ENCODE measurements at regions not wholly inside any gene's neighbourhood (a gene's known extent, or its start where the extent isn't known, plus 50 kb on each side); places are given as distances from the start of the nearest gene placed in this dataset.
A peak's percentile ranks its signal among the peaks of the same experiment; 100 is the strongest.
"Not testable (repeated sequence)": the region's sequence is repeated elsewhere in the genome, so short reads cannot be mapped to it uniquely, and the experiment has no call there.

- DNase-seq (ENCODE audit: low read depth) = no peak
- no peak overlapping the region for H3K4me3 ChIP-seq (ENCODE audit: low read length)
- TF ChIP-seq CTCF (conservative IDR thresholded peaks at IDR 0.05; ENCODE audit: low read depth, low read length) = no peak
Measured at GRCh38 chr3:174477491-174477890, 381.6 kb upstream of the NAALADL2 start.

- no peak for DNase-seq (ENCODE audit: low read depth)
- no peak for TF ChIP-seq CTCF (conservative IDR thresholded peaks at IDR 0.05; ENCODE audit: low read depth, low read length)
- no peak overlapping the region for H3K4me3 ChIP-seq (ENCODE audit: low read length)
Measured at GRCh38 chr3:174480767-174481166, 378.4 kb upstream of the NAALADL2 start.

- DNase-seq (ENCODE audit: low read depth) = no peak
- no peak for TF ChIP-seq CTCF (conservative IDR thresholded peaks at IDR 0.05; ENCODE audit: low read depth, low read length)
- H3K4me3 ChIP-seq (ENCODE audit: low read length) = no peak overlapping the region
Measured at GRCh38 chr3:174482541-174482940, 376.6 kb upstream of the NAALADL2 start.

GRCh38 chr3:174483254-174483653 is 375.9 kb upstream of the NAALADL2 start:
- TF ChIP-seq CTCF (conservative IDR thresholded peaks at IDR 0.05; ENCODE audit: low read depth, low read length) = no peak
- no peak overlapping the region for H3K4me3 ChIP-seq (ENCODE audit: low read length)
- DNase-seq (ENCODE audit: low read depth) = no peak

GRCh38 chr3:174483856-174484255 is 375.3 kb upstream of the NAALADL2 start:
- not testable (repeated sequence) for H3K4me3 ChIP-seq (ENCODE audit: low read length); DNase-seq (ENCODE audit: low read depth)

GRCh38 chr3:174488527-174488926 is 370.6 kb upstream of the NAALADL2 start:
- peak; percentile 51 for DNase-seq (ENCODE audit: low read depth)
- TF ChIP-seq CTCF (conservative IDR thresholded peaks at IDR 0.05; ENCODE audit: low read depth, low read length) = no peak
- H3K4me3 ChIP-seq (ENCODE audit: low read length) = no peak overlapping the region

- H3K4me3 ChIP-seq (ENCODE audit: low read length) = no peak overlapping the region
- no peak for TF ChIP-seq CTCF (conservative IDR thresholded peaks at IDR 0.05; ENCODE audit: low read depth, low read length)
- DNase-seq (ENCODE audit: low read depth) = no peak
Measured at GRCh38 chr3:174495311-174495710, 363.8 kb upstream of the NAALADL2 start.

GRCh38 chr3:174495928-174496327 is 363.2 kb upstream of the NAALADL2 start:
- H3K4me3 ChIP-seq (ENCODE audit: low read length) = no peak overlapping the region
- DNase-seq (ENCODE audit: low read depth) = no peak
- TF ChIP-seq CTCF (conservative IDR thresholded peaks at IDR 0.05; ENCODE audit: low read depth, low read length) = no peak

All from retinal pigment epithelial cell (primary cell).